Trophoblast cell (in vitro differentiated cells and primary cell): ENCODE measurements at regions not wholly inside any gene's neighbourhood (a gene's known extent, or its start where the extent isn't known, plus 50 kb on each side); places are given as distances from the start of the nearest gene placed in this dataset.

Experiments
- DNase-seq, 2 donors: peaks; one replicate each; pipeline ENCODE4 v3.0.0-alpha.2; 2016
- H2AFZ ChIP-seq: 2 replicates; pipeline ENCODE4 v1.6.1; 2013; ENCODE audit warnings: low read length, moderate library complexity, mild to moderate bottlenecking; ENCODE audit not compliant: insufficient read depth, poor library complexity
- H2AK5ac ChIP-seq: 2 replicates; pipeline ENCODE4 v1.6.1; 2013; ENCODE audit warnings: mild to moderate bottlenecking, low read length
- H2BK120ac ChIP-seq: 2 replicates; pipeline ENCODE4 v1.6.1; 2013; ENCODE audit warnings: low read length, mild to moderate bottlenecking, moderate library complexity; ENCODE audit not compliant: insufficient read depth, poor library complexity
- H2BK12ac ChIP-seq: 2 replicates; pipeline ENCODE4 v1.6.1; 2013; ENCODE audit warnings: mild to moderate bottlenecking, low read length, moderate library complexity
- H2BK5ac ChIP-seq: 2 replicates; pipeline ENCODE4 v1.6.1; 2013; ENCODE audit warnings: low read length, low read depth, moderate library complexity, mild to moderate bottlenecking; ENCODE audit not compliant: poor library complexity
- H3K14ac ChIP-seq: 2 replicates; pipeline ENCODE4 v1.6.1; 2013; ENCODE audit warnings: mild to moderate bottlenecking, low read length
- H3K18ac ChIP-seq: 2 replicates; pipeline ENCODE4 v1.6.1; 2013; ENCODE audit warnings: mild to moderate bottlenecking, low read length
- H3K23ac ChIP-seq: 2 replicates; pipeline ENCODE4 v1.6.1; 2013; ENCODE audit warnings: low read length
- H3K27ac ChIP-seq: 2 replicates; pipeline ENCODE4 v1.5.1; 2013; ENCODE audit warnings: low read depth, mild to moderate bottlenecking, inconsistent platforms, low read length, moderate library complexity
- H3K27me3 ChIP-seq: 2 replicates; pipeline ENCODE4 v1.6.1; 2013; ENCODE audit warnings: inconsistent platforms, mild to moderate bottlenecking, low read length, moderate library complexity; ENCODE audit not compliant: insufficient read depth
- H3K36me3 ChIP-seq, 2 experiments: 1 replicate in 1 of 2; 2 replicates in 1 of 2; pipeline ENCODE4 v1.6.1; 2013; ENCODE audit warnings: low read length in 2 of 2, mild to moderate bottlenecking in 2 of 2, moderate library complexity in 1 of 2; ENCODE audit not compliant: insufficient read depth in 2 of 2, control insufficient read depth in 1 of 2
- H3K4ac ChIP-seq: 2 replicates; pipeline ENCODE4 v1.6.1; 2013; ENCODE audit warnings: low read depth, mild to moderate bottlenecking, low read length, moderate library complexity
- H3K4me1 ChIP-seq, 2 experiments: 1 replicate in 1 of 2; 2 replicates in 1 of 2; pipeline ENCODE4 v1.6.1; 2013; ENCODE audit warnings: low read length in 2 of 2, mild to moderate bottlenecking in 2 of 2, moderate library complexity in 1 of 2; ENCODE audit not compliant: insufficient read depth in 2 of 2, control insufficient read depth in 1 of 2
- H3K4me2 ChIP-seq: 2 replicates; pipeline ENCODE4 v1.6.1; 2013; ENCODE audit warnings: inconsistent platforms, mild to moderate bottlenecking, low read length, moderate library complexity
- H3K4me3 ChIP-seq: 2 replicates; pipeline ENCODE4 v1.5.1; 2013; ENCODE audit warnings: mild to moderate bottlenecking, low read depth, low read length, inconsistent platforms
- H3K79me1 ChIP-seq: one replicate; pipeline ENCODE4 v1.6.1; 2013; ENCODE audit warnings: low read length
- H3K79me2 ChIP-seq: 2 replicates; pipeline ENCODE4 v1.6.1; 2013; ENCODE audit warnings: low read length, mild to moderate bottlenecking; ENCODE audit not compliant: control insufficient read depth, insufficient read depth, poor library complexity
- H3K9ac ChIP-seq: 2 replicates; pipeline ENCODE4 v1.6.1; 2013; ENCODE audit warnings: mild to moderate bottlenecking, low read length
- H3K9me3 ChIP-seq: 2 replicates; pipeline ENCODE4 v1.6.1; 2013; ENCODE audit warnings: low read depth, mild to moderate bottlenecking, control low read depth, inconsistent platforms, low read length; ENCODE audit not compliant: insufficient read depth
- H4K12ac ChIP-seq: 2 replicates; pipeline ENCODE4 v1.6.1; 2013; ENCODE audit warnings: low read depth, mild to moderate bottlenecking, low read length, moderate library complexity
- H4K8ac ChIP-seq: 2 replicates; pipeline ENCODE4 v1.6.1; 2013; ENCODE audit warnings: low read depth, mild to moderate bottlenecking, low read length, moderate library complexity
- H4K91ac ChIP-seq: one replicate; pipeline ENCODE4 v1.6.1; 2013; ENCODE audit warnings: low read depth, mild to moderate bottlenecking, low read length, moderate library complexity
- WGBS: extraction: QIAGEN DNeasy Blood & Tissue Kit; methylation state at CpG from one replicate; pipeline ENCODE4 v1.1.7; 2013; ENCODE audit warnings: missing lambda C conversion rate; ENCODE audit not compliant: insufficient read length, insufficient coverage; ENCODE audit errors: extremely low coverage; 5-methylcytosine and 5-hydroxymethylcytosine counted together

DNA sequence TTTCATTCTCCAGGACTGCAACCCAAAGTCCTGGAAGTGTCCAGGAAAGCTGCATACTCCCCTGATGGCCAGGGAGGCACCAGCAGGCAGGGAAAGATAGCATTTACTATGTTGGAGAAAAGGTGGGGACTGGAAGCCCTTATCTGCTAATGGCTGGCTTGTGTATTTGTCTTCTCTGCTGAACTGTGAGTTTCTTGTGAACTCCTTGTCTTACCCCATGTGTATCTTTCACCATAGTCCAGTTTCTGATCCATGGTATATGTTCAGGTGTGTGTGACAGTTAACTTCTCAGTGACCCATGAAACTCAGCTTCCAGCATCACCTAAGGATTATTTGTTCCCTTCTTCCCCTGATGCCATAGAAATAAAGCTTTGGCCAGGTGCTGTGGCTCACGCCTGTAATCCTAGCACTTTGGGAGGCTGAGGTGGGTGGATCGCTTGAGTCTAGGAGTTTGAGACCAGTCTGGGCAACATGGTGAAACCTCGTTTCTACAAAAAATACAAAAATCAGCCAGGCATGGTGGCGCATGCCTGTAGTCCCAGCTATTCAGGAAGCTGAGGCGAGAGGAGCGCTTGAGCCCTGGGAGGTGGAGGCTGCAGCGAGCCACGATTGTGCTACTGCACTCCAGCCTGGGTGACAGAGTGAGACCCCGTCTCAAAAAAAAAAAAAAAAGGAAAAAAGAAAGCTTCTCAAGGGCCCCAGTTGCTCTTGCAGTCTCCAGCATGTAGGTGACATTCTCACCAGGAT lies 112.8 kb upstream of the MAP4K3 start:
- Histone ChIP-seq H4K91ac (no peak overlapping the region), H2AFZ (no peak overlapping the region), H4K12ac (no peak overlapping the region), H3K9ac (no peak overlapping the region), H3K4ac (no peak overlapping the region), H2BK12ac (no peak overlapping the region), H3K23ac (no peak overlapping the region), H3K4me3 (no peak overlapping the region), H3K36me3 (no peaks in the 10 kb centered on the region), H3K4me2 (no peak overlapping the region), H2BK5ac (no peak overlapping the region), H3K79me1 (no peaks in the 10 kb centered on the region), H3K4me1 (no peaks in the 10 kb centered on the region), H3K27ac (no peak overlapping the region), H3K79me2 (no peaks in the 10 kb centered on the region), H3K18ac (no peak overlapping the region), H3K14ac (no peak overlapping the region), H3K27me3 (no peaks in the 10 kb centered on the region), H2BK120ac (no peak overlapping the region), H4K8ac (no peak overlapping the region), H2AK5ac (no peak overlapping the region), H3K9me3 (peaks cover 2% of the 10 kb centered on the region)
- WGBS = no CpG with 5 or more reads among the region's 9 CpGs
- no peak for DNase-seq

DNA sequence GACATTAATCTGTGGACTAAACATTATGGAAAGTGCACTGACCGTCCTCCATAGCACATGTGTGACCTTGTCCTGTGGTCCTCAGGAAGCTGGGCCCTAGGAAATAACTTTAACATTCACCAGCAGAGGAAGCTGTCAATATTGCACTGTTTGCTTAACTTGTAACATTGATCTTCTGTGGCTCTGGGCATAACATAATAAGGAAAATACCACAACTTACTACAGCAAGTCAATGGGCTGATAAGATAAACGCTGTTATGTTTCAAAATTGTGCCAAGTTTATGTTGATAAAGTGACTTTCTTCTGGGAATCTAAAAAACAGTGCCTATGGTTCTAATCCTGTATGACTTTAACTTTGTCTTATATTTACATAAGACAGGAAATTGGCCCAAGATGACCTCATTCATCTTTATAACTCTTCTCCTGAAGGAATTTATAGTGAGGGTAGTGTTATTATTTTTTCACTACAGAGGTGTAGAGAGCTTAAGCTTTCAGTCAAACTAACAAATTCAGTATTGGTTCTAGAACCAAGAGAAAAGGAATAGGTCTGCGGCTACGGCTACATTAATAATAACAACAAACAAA lies 113.7 kb upstream of the MAP4K3 start:
- no peak overlapping the region for H2BK5ac ChIP-seq
- H4K8ac ChIP-seq = no peak overlapping the region
- H3K4me2 ChIP-seq = no peak overlapping the region
- no peak overlapping the region for H2BK120ac ChIP-seq
- H2AK5ac ChIP-seq = no peak overlapping the region
- no peaks in the 10 kb centered on the region for H3K79me2 ChIP-seq
- no peak overlapping the region for H3K27ac ChIP-seq
- no peak overlapping the region for H3K4me3 ChIP-seq
- no peak overlapping the region for H3K14ac ChIP-seq
- no peak overlapping the region for H3K9ac ChIP-seq
- no peak overlapping the region for H3K23ac ChIP-seq
- peaks cover 2% of the 10 kb centered on the region for H3K9me3 ChIP-seq
- H3K36me3 ChIP-seq = no peaks in the 10 kb centered on the region
- no peak for DNase-seq
- H3K4ac ChIP-seq = no peak overlapping the region
- H3K79me1 ChIP-seq = no peaks in the 10 kb centered on the region
- no peak overlapping the region for H2AFZ ChIP-seq
- H3K4me1 ChIP-seq = peaks cover 0 to 1% of the 10 kb centered on the region in 2 experiments
- no peak overlapping the region for H3K18ac ChIP-seq
- no peaks in the 10 kb centered on the region for H3K27me3 ChIP-seq
- no peak overlapping the region for H4K91ac ChIP-seq
- no peak overlapping the region for H4K12ac ChIP-seq
- no peak overlapping the region for H2BK12ac ChIP-seq
- WGBS = no CpG with 5 or more reads among the region's 4 CpGs

DNA sequence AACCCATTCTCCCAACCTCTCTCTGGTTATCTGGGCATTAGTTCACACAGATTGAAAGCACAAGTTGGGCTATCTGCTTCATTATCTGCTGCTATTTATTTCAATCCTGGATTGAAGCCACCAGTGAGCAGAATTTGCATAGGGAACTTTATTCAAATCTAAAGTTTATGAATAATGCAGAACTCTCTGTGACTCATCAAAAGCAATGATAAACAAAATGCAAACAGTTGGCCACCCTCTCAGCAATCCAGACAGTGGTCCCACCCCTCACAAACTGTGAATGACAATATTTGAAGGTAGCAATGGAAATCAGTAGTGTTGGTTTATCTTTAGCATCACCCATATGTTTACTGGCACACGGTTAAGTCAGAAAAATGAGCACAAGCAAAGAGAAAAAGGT lies 106.8 kb upstream of the TMEM178A start:
- Histone ChIP-seq H3K79me2 (no peaks in the 10 kb centered on the region), H2BK12ac (no peak overlapping the region), H2AK5ac (no peak overlapping the region), H3K27ac (no peak overlapping the region), H3K18ac (no peak overlapping the region), H3K79me1 (no peaks in the 10 kb centered on the region), H2BK120ac (no peak overlapping the region), H4K12ac (no peak overlapping the region), H3K27me3 (no peaks in the 10 kb centered on the region), H2BK5ac (no peak overlapping the region), H3K4ac (no peak overlapping the region), H2AFZ (no peak overlapping the region), H4K91ac (no peak overlapping the region), H3K4me3 (no peak overlapping the region), H3K9ac (no peak overlapping the region), H3K4me2 (no peak overlapping the region), H3K14ac (no peak overlapping the region), H3K4me1 (peaks cover 0 to 1% of the 10 kb centered on the region in 2 experiments), H3K9me3 (no peaks in the 10 kb centered on the region), H3K36me3 (no peaks in the 10 kb centered on the region), H4K8ac (no peak overlapping the region), H3K23ac (no peak overlapping the region)
- WGBS = no CpG with 5 or more reads among the region's 1 CpG
- DNase-seq = no peak

DNA sequence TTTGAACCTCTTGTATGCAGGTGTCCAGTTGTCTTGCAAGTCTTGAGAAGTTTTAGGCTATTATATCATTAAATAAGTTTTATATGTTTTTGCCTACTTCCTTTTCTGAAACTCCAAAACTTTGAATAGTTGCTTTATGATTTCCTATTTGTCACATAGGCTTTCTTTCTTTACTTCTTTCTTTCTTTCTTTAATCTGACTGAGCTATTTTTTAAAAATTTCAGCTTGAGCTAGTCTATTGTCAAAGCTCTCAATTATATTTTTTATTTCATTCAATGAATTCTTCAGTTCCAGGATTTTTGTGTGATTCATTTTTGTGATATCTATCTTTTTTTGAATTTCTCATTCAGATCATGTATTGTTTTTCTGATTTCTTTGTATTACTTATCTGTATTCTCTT lies 102.1 kb upstream of the TMEM178A start:
- Histone ChIP-seq H3K4me1 (peaks cover 5 to 8% of the 10 kb centered on the region in 2 experiments), H3K4me2 (no peak overlapping the region), H3K18ac (no peak overlapping the region), H2BK120ac (no peak overlapping the region), H2AFZ (no peak overlapping the region), H3K27me3 (no peaks in the 10 kb centered on the region), H3K9me3 (peaks cover 1% of the 10 kb centered on the region), H4K12ac (no peak overlapping the region), H2AK5ac (no peak overlapping the region), H3K9ac (no peak overlapping the region), H3K4ac (no peak overlapping the region), H3K79me1 (peaks cover 5% of the 10 kb centered on the region), H3K14ac (no peak overlapping the region), H4K8ac (no peak overlapping the region), H3K23ac (no peak overlapping the region), H4K91ac (no peak overlapping the region), H3K79me2 (no peaks in the 10 kb centered on the region), H3K27ac (no peak overlapping the region), H2BK12ac (no peak overlapping the region), H2BK5ac (no peak overlapping the region), H3K4me3 (no peak overlapping the region), H3K36me3 (no peaks in the 10 kb centered on the region)
- DNase-seq = no peak
